ENCODE measurements at regions not wholly inside any gene's neighbourhood (a gene's known extent, or its start where the extent isn't known, plus 50 kb on each side); places are given as distances from the start of the nearest gene placed in this dataset.

DNA sequence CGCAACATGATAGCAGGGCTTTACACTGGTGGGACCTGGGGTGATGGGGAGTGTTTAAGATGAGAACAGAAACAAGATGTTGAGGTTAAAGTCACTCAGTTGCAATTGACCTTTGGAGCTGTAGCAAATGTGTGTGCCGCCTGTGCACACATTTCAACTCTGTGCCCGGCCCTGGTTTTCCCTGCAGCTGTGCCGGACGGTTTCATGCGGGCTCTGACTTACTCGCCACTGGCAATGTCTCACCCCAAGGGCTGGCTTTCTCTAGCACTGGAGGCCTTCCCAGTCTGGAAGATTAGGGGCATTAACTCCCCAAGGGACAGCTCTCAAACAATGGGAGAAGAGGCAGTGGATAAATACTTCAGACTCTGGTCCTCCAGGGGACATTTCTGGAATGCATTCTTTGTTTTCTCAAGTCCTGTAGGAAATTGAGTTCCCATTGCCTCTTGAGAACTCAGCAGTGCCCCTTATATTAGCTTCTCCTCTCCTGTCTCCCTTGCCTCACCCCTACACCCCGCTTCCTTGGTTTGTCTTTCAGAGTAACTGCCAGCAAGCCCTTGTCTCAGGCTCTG lies 152.5 kb downstream of the EDEM1 start:
- H4K20me1 ChIP-seq: no peaks in the 10 kb centered on the region
- no peak overlapping the region for H3K9ac ChIP-seq
- H3K9me3 ChIP-seq (replicated peaks in 1 of 11): no peaks in the 10 kb centered on the region
- no peaks in the 10 kb centered on the region for H3K27me3 ChIP-seq
- no peak overlapping the region for H3K4me2 ChIP-seq
- H3K4me3 ChIP-seq: no peak overlapping the region
- no peak overlapping the region for H3K27ac ChIP-seq
- no peaks in the 10 kb centered on the region for H3K36me3 ChIP-seq
- no peak for TF ChIP-seq Cebpa-rat (IDR thresholded peaks at IDR 0.05)
- H3K4me1 ChIP-seq: no peaks in the 10 kb centered on the region

GRCh38 chr3:5341610-5342009 lies 154.1 kb downstream of the EDEM1 start:
- no peak overlapping the region for H3K27ac ChIP-seq
- no peak overlapping the region for H3K4me3 ChIP-seq
- no peak overlapping the region for H3K9ac ChIP-seq
- H3K36me3 ChIP-seq: no peaks in the 10 kb centered on the region
- H3K4me1 ChIP-seq: no peaks in the 10 kb centered on the region
- H4K20me1 ChIP-seq: no peaks in the 10 kb centered on the region
- H3K4me2 ChIP-seq: no peak overlapping the region
- no peaks in the 10 kb centered on the region for H3K9me3 ChIP-seq (replicated peaks in 1 of 11)
- no peaks in the 10 kb centered on the region for H3K27me3 ChIP-seq
- no peak for TF ChIP-seq Cebpa-rat (IDR thresholded peaks at IDR 0.05)

- Histone ChIP-seq H3K27me3 (no peaks in the 10 kb centered on the region), H3K4me2 (no peak overlapping the region), H3K36me3 (no peaks in the 10 kb centered on the region), H3K4me3 (no peak overlapping the region), H3K9me3 (replicated peaks in 1 of 11) (no peaks in the 10 kb centered on the region), H3K27ac (no peak overlapping the region), H3K9ac (no peak overlapping the region), H4K20me1 (no peaks in the 10 kb centered on the region), H3K4me1 (no peaks in the 10 kb centered on the region)
- no peak for TF ChIP-seq Cebpa-rat (IDR thresholded peaks at IDR 0.05)
Observed at GRCh38 chr3:5343459-5343858, 156.0 kb downstream of the EDEM1 start.

DNA sequence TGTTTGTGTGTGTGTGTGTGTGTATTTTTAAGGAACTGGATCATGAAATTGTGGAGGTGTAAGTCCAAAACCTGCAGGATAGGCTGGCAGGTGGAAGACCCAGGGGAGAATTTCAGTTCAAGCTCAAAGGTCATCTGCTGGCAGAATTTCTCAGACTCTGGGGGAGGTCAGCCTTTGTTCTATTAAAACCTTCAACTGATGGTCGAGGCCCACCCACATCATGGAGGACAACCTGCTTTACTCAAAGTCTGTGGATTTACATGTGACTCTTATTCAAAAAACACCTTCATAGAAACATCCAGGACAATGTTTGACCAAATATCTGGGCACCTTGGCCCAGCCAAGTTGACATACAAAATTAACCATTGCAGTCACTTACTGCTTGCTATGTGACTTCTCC lies 157.2 kb downstream of the EDEM1 start:
- Histone ChIP-seq H4K20me1 (no peaks in the 10 kb centered on the region), H3K36me3 (no peaks in the 10 kb centered on the region), H3K9ac (no peak overlapping the region), H3K4me3 (no peak overlapping the region), H3K4me1 (peaks cover 0 to 6% (median 0%) of the 10 kb centered on the region in 10 experiments; a peak in 1 of 20 replicates), H3K27ac (no peak overlapping the region), H3K9me3 (replicated peaks in 1 of 11) (no peaks in the 10 kb centered on the region), H3K27me3 (no peaks in the 10 kb centered on the region), H3K4me2 (no peak overlapping the region)
- TF ChIP-seq Cebpa-rat (IDR thresholded peaks at IDR 0.05): no peak

- Histone ChIP-seq H3K9ac (no peak overlapping the region), H3K36me3 (no peaks in the 10 kb centered on the region), H3K4me1 (peaks cover 0 to 6% (median 0%) of the 10 kb centered on the region in 10 experiments; a peak in 1 of 20 replicates), H3K4me2 (no peak overlapping the region), H3K9me3 (replicated peaks in 1 of 11) (no peaks in the 10 kb centered on the region), H3K27ac (no peak overlapping the region), H4K20me1 (no peaks in the 10 kb centered on the region), H3K27me3 (no peaks in the 10 kb centered on the region), H3K4me3 (no peak overlapping the region)
- no peak for TF ChIP-seq Cebpa-rat (IDR thresholded peaks at IDR 0.05)
Observed at GRCh38 chr3:5347486-5347885, 160.0 kb downstream of the EDEM1 start.

DNA sequence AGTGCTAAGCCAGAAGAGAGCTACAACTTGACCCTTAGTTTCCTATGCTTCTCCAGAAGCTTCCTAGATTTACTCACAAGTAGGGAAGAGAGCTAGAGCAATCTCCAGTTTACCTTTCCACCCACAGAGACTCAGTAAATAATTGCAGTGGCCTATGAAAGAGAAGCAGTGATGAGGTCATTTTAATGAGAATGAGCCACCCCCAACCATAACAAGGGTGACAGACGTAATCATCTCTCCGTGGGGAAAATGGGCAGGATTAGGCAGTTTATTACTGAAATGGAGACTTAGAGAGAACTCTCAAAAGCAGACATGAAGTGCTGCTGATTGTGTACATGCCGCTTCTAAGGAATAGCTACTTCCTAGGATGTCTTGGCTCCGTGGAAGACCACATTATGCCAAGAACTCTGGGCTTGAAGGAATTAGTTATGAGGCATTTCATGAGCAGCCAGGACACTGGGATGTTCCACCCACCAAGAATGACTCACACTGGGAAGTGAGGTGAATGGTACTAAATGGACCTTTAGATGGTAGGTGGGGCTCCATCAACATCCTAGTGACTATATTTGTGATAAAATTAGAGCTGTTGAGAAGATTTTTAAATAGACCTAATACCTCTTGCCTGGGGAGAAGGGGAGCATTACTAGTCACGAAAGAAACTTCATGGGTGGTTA lies 160.9 kb downstream of the EDEM1 start:
- Histone ChIP-seq H3K27me3 (no peaks in the 10 kb centered on the region), H3K9ac (no peak overlapping the region), H3K9me3 (replicated peaks in 1 of 11) (no peaks in the 10 kb centered on the region), H3K4me2 (no peak overlapping the region), H3K27ac (no peak overlapping the region), H3K4me1 (peaks cover 0 to 6% (median 0%) of the 10 kb centered on the region in 10 experiments; a peak in 1 of 20 replicates), H3K4me3 (no peak overlapping the region), H4K20me1 (no peaks in the 10 kb centered on the region), H3K36me3 (no peaks in the 10 kb centered on the region)
- no peak for TF ChIP-seq Cebpa-rat (IDR thresholded peaks at IDR 0.05)

GRCh38 chr3:5349343-5349742 lies 161.8 kb downstream of the EDEM1 start:
- H3K27me3 ChIP-seq: no peaks in the 10 kb centered on the region
- no peak overlapping the region for H3K4me2 ChIP-seq
- no peaks in the 10 kb centered on the region for H4K20me1 ChIP-seq
- peaks cover 0 to 6% (median 0%) of the 10 kb centered on the region in 10 experiments; a peak in 1 of 20 replicates for H3K4me1 ChIP-seq
- H3K9me3 ChIP-seq (replicated peaks in 1 of 11): no peaks in the 10 kb centered on the region
- H3K4me3 ChIP-seq: no peak overlapping the region
- H3K36me3 ChIP-seq: no peaks in the 10 kb centered on the region
- H3K9ac ChIP-seq: no peak overlapping the region
- no peak for TF ChIP-seq Cebpa-rat (IDR thresholded peaks at IDR 0.05)
- H3K27ac ChIP-seq: no peak overlapping the region

DNA sequence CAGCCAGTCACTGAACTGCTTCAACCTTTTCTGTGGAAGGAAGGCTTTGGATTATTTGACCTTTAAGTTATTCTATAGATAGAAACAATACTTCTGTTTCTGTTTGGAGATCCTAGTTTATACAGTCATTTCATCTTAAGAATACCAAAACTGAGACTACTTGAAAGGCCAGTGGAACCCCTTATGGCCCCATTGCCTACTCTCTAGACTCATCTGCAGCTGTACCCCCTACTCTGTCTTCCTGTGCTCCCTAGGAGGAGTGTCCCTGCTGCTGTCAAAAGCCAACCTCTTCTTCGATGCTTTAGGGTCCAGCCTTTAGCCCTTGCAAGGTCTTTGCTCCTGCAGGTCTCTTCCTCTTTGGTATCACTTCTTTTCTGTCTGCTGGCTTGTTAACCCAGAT lies 169.6 kb downstream of the EDEM1 start:
- Histone ChIP-seq H3K4me2 (no peak overlapping the region), H3K4me1 (no peaks in the 10 kb centered on the region), H3K4me3 (no peak overlapping the region), H3K27ac (no peak overlapping the region), H3K9me3 (replicated peaks in 1 of 11) (peaks cover 11 to 24% (median 18%) of the 10 kb centered on the region in 11 experiments; a peak in 21 of 22 replicates), H3K36me3 (no peaks in the 10 kb centered on the region), H3K27me3 (no peaks in the 10 kb centered on the region), H3K9ac (no peak overlapping the region), H4K20me1 (no peaks in the 10 kb centered on the region)
- TF ChIP-seq Cebpa-rat (IDR thresholded peaks at IDR 0.05): no peak

GRCh38 chr3:5358911-5359310 lies 171.4 kb downstream of the EDEM1 start:
- no peaks in the 10 kb centered on the region for H3K27me3 ChIP-seq
- H3K27ac ChIP-seq: no peak overlapping the region
- no peak for TF ChIP-seq Cebpa-rat (IDR thresholded peaks at IDR 0.05)
- no peaks in the 10 kb centered on the region for H3K36me3 ChIP-seq
- peaks cover 11 to 24% (median 18%) of the 10 kb centered on the region in 11 experiments; a peak in 21 of 22 replicates for H3K9me3 ChIP-seq (replicated peaks in 1 of 11)
- H3K4me1 ChIP-seq: no peaks in the 10 kb centered on the region
- H3K9ac ChIP-seq: no peak overlapping the region
- no peak overlapping the region for H3K4me3 ChIP-seq
- no peaks in the 10 kb centered on the region for H4K20me1 ChIP-seq
- no peak overlapping the region for H3K4me2 ChIP-seq

DNA sequence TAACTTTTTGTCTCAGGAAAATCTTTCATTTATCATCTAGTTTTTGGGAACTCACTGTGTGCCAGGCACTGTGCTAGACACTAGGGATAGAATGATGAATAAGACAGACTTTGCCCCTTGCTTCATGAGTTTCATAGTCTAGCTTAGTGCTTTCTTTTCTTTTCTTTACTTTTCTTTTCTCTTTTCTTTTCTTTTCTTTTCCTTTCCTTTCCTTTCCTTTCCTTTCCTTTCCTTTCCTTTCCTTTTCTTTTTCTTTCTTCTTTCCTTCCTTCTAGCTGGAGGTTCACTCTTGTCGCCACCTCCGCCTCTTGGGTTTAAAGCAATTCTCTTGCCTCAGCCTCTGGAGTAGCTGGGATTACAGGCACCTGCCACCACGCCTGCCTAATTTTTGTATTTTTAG lies 172.9 kb downstream of the EDEM1 start:
- Histone ChIP-seq H3K4me2 (no peak overlapping the region), H3K9ac (no peak overlapping the region), H3K4me3 (no peak overlapping the region), H4K20me1 (no peaks in the 10 kb centered on the region), H3K27me3 (no peaks in the 10 kb centered on the region), H3K9me3 (replicated peaks in 1 of 11) (peaks cover 11 to 24% (median 18%) of the 10 kb centered on the region in 11 experiments; a peak in 21 of 22 replicates), H3K27ac (no peak overlapping the region), H3K36me3 (no peaks in the 10 kb centered on the region), H3K4me1 (no peaks in the 10 kb centered on the region)
- TF ChIP-seq Cebpa-rat (IDR thresholded peaks at IDR 0.05): no peak

All from BLaER1 treated with 17β-estradiol and CSF1 and Interleukin-3, amounts not matched to agents 10 nM and 100 nM (cell line).